T-cell (primary cell): ENCODE measurements at regions not wholly inside any gene's neighbourhood (a gene's known extent, or its start where the extent isn't known, plus 50 kb on each side); places are given as distances from the start of the nearest gene placed in this dataset.

Source experiments
- ATAC-seq, 4 experiments: fragments of 200-7000 bp in 3 of 4; fragments of 150-1000 bp in 1 of 4; cut with Tn5 transposase; replicated peaks in 1 of 4; 1 replicate in 3 of 4; 2 replicates in 1 of 4; pipeline ENCODE4 v1.10.0; 2021; ENCODE audit warnings: moderate library complexity in 3 of 4, mild to moderate bottlenecking in 2 of 4, moderate number of reproducible peaks in 1 of 4
- CTCF ChIA-PET, 2 donors: fragments of 300-600 bp; sonication (Branson Sonifier 250); formaldehyde crosslinking; loops; one replicate each; lab custom pipeline; 2022; ENCODE audit warnings: antibody characterized with exemption in 2 of 2; lab: Charles Lee
- POLR2A ChIA-PET, 2 donors: fragments of 300-600 bp; sonication (Branson Sonifier 250); formaldehyde crosslinking; loops; one replicate each; lab custom pipeline; 2022; ENCODE audit warnings: antibody characterized with exemption in 2 of 2; lab: Charles Lee
- DNase-seq, 35 experiments: peaks; one replicate each; pipeline versions ENCODE4 v3.0.0 to v3.0.0-alpha.2; 2013 to 2023
- H3K27ac ChIP-seq: one replicate; pipeline ENCODE4 v1.5.1; 2013; ENCODE audit warnings: low read length
- H3K27me3 ChIP-seq, 2 experiments: replicated peaks in 1 of 2; 1 replicate in 1 of 2; 2 replicates in 1 of 2; pipeline versions ENCODE4 v1.6.1 to v1.7.0; 2013; ENCODE audit warnings: low read length in 1 of 2, mixed read lengths in 1 of 2; ENCODE audit not compliant: control insufficient read depth in 2 of 2, insufficient read depth in 2 of 2; ENCODE audit errors: extremely low read depth in 1 of 2
- H3K36me3 ChIP-seq, 2 donors: 1 replicate in 1 of 2; 2 replicates in 1 of 2; pipeline versions ENCODE4 v1.6.1 to v1.7.0; 2013; ENCODE audit warnings: low read length in 1 of 2; ENCODE audit not compliant: control insufficient read depth in 2 of 2, insufficient read depth in 1 of 2; ENCODE audit errors: extremely low read depth in 1 of 2
- H3K4me1 ChIP-seq, 2 experiments: 1 replicate in 1 of 2; 2 replicates in 1 of 2; pipeline versions ENCODE4 v1.6.1 to v1.7.0; 2013; ENCODE audit warnings: low read length in 2 of 2, mixed read lengths in 1 of 2; ENCODE audit not compliant: insufficient read depth in 2 of 2, control insufficient read depth in 1 of 2; ENCODE audit errors: extremely low read depth in 1 of 2
- H3K4me3 ChIP-seq, 2 donors: 1 replicate in 1 of 2; 2 replicates in 1 of 2; pipeline versions ENCODE4 v1.5.1 to v1.7.0; 2013; ENCODE audit warnings: mild to moderate bottlenecking in 2 of 2, low read length in 1 of 2, moderate library complexity in 1 of 2; ENCODE audit not compliant: control insufficient read depth in 1 of 2; ENCODE audit errors: extremely low read depth in 1 of 2
- H3K9me3 ChIP-seq: 2 replicates; pipeline ENCODE4 v1.7.0; 2013
- H3K27ac Mint-ChIP-seq, 2 donors: one replicate each; pipeline ENCODE4 v1.8.0; 2020 to 2021; ENCODE audit warnings: mild to moderate bottlenecking in 2 of 2, mixed read lengths in 2 of 2
- H3K27me3 Mint-ChIP-seq, 2 donors: one replicate each; pipeline ENCODE4 v1.8.0; 2021 to 2022; ENCODE audit warnings: mixed read lengths in 2 of 2
- H3K36me3 Mint-ChIP-seq: one replicate; pipeline ENCODE4 v1.8.0; 2021; ENCODE audit warnings: mixed read lengths
- H3K4me1 Mint-ChIP-seq, 3 donors: one replicate each; pipeline ENCODE4 v1.8.0; 2020 to 2022; ENCODE audit warnings: mixed read lengths in 3 of 3, mild to moderate bottlenecking in 1 of 3
- H3K4me3 Mint-ChIP-seq, 3 donors: one replicate each; pipeline ENCODE4 v1.8.0; 2020 to 2022; ENCODE audit warnings: mild to moderate bottlenecking in 3 of 3, mixed read lengths in 3 of 3, moderate library complexity in 3 of 3
- H3K9me3 Mint-ChIP-seq, 3 donors: one replicate each; pipeline ENCODE4 v1.8.0; 2020 to 2022; ENCODE audit warnings: mixed read lengths in 3 of 3
- WGBS: methylation state at CpG from one replicate; pipeline ENCODE4 v1.1.5; 2013; ENCODE audit warnings: missing lambda C conversion rate; ENCODE audit not compliant: insufficient coverage; 5-methylcytosine and 5-hydroxymethylcytosine counted together

- 64% methylated on average over 2 of the region's 9 CpGs for WGBS
- peaks cover 3 to 14% (median 10%) of the 10 kb centered on the region in 3 donors for H3K9me3 Mint-ChIP-seq
- peaks cover 0 to 2% of the 10 kb centered on the region in 2 donors for H3K27me3 Mint-ChIP-seq
- Histone ChIP-seq H3K4me1 (no peaks in the 10 kb centered on the region), H3K36me3 (no peaks in the 10 kb centered on the region), H3K9me3 (no peaks in the 10 kb centered on the region), H3K4me3 (no peak overlapping the region), H3K27me3 (no peaks in the 10 kb centered on the region), H3K27ac (no peak overlapping the region)
- no peak for ATAC-seq
- H3K4me3 Mint-ChIP-seq = no peak overlapping the region
- no peaks in the 10 kb centered on the region for H3K36me3 Mint-ChIP-seq
- ChIA-PET POLR2A (no interaction called here), CTCF (no interaction called here)
- H3K27ac Mint-ChIP-seq = no peak overlapping the region
- no peaks in the 10 kb centered on the region for H3K4me1 Mint-ChIP-seq
- no peak for DNase-seq
Observed at GRCh38 chr20:11248687-11249638, 575.2 kb upstream of the JAG1 start.

GRCh38 chr20:11249683-11250082 lies 575.9 kb upstream of the JAG1 start:
- Mint-ChIP-seq H3K9me3 (peaks cover 9 to 19% (median 10%) of the 10 kb centered on the region in 3 donors), H3K4me3 (no peak overlapping the region), H3K27ac (no peak overlapping the region), H3K4me1 (no peaks in the 10 kb centered on the region), H3K27me3 (peaks cover 0 to 2% of the 10 kb centered on the region in 2 donors), H3K36me3 (no peaks in the 10 kb centered on the region)
- 92% methylated on average over 2 of the region's 2 CpGs for WGBS
- no peaks in the 10 kb centered on the region for H3K4me1 ChIP-seq
- DNase-seq (no peak), ATAC-seq (no peak)
- no peaks in the 10 kb centered on the region for H3K9me3 ChIP-seq
- ChIA-PET POLR2A (no interaction called here), CTCF (no interaction called here)
- no peak overlapping the region for H3K4me3 ChIP-seq
- H3K27ac ChIP-seq = no peak overlapping the region
- no peaks in the 10 kb centered on the region for H3K36me3 ChIP-seq
- no peaks in the 10 kb centered on the region for H3K27me3 ChIP-seq

- Mint-ChIP-seq H3K4me3 (no peak overlapping the region), H3K9me3 (peaks cover 12 to 27% (median 14%) of the 10 kb centered on the region in 3 donors), H3K27ac (no peak overlapping the region), H3K27me3 (no peaks in the 10 kb centered on the region), H3K36me3 (no peaks in the 10 kb centered on the region), H3K4me1 (no peaks in the 10 kb centered on the region)
- H3K36me3 ChIP-seq = no peaks in the 10 kb centered on the region
- no peaks in the 10 kb centered on the region for H3K4me1 ChIP-seq
- no CpG with 5 or more reads among the region's 1 CpG for WGBS
- H3K27me3 ChIP-seq = no peaks in the 10 kb centered on the region
- ATAC-seq (no peak), DNase-seq (no peak)
- ChIA-PET POLR2A (no interaction called here), CTCF (no interaction called here)
- H3K4me3 ChIP-seq = no peak overlapping the region
- H3K27ac ChIP-seq = no peak overlapping the region
- H3K9me3 ChIP-seq = no peaks in the 10 kb centered on the region
Observed at GRCh38 chr20:11252447-11252846, 578.6 kb upstream of the JAG1 start.

- Mint-ChIP-seq H3K27ac (no peak overlapping the region), H3K9me3 (peaks cover 12 to 32% (median 18%) of the 10 kb centered on the region in 3 donors), H3K4me3 (no peak overlapping the region), H3K4me1 (no peaks in the 10 kb centered on the region), H3K27me3 (no peaks in the 10 kb centered on the region), H3K36me3 (no peaks in the 10 kb centered on the region)
- Histone ChIP-seq H3K36me3 (no peaks in the 10 kb centered on the region), H3K27ac (no peak overlapping the region), H3K9me3 (no peaks in the 10 kb centered on the region), H3K4me1 (no peaks in the 10 kb centered on the region), H3K27me3 (no peaks in the 10 kb centered on the region), H3K4me3 (no peak overlapping the region)
- DNase-seq (no peak), ATAC-seq (no peak)
- no CpG with 5 or more reads among the region's 1 CpG for WGBS
- POLR2A ChIA-PET = no interaction called here
- CTCF ChIA-PET = no interaction called here
Observed at GRCh38 chr20:11255455-11255854, 581.7 kb upstream of the JAG1 start.

DNA sequence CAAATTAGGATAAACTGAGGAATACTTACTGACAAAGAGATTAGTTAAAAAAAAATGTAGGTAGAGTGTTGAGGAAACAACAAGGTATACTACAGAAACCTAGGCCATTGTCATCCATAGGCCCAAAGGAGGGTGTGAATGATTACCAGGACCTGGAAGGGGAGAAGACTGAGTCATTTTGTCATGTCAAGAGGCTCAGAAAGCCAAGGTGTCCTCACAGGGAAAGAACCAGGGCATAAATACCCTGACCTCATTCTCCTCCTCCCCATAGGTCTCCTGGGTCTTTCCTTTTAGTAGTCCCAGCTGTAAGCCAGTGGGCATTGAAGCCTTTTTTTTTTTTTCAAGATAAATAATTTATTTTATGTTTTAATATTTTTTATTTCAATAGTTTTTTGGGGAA lies 582.1 kb upstream of the JAG1 start:
- Mint-ChIP-seq H3K9me3 (peaks cover 12 to 32% (median 18%) of the 10 kb centered on the region in 3 donors), H3K27me3 (no peaks in the 10 kb centered on the region), H3K27ac (no peak overlapping the region), H3K4me1 (no peaks in the 10 kb centered on the region), H3K4me3 (no peak overlapping the region), H3K36me3 (no peaks in the 10 kb centered on the region)
- H3K4me1 ChIP-seq = no peaks in the 10 kb centered on the region
- H3K4me3 ChIP-seq = no peak overlapping the region
- H3K27ac ChIP-seq = no peak overlapping the region
- H3K36me3 ChIP-seq = no peaks in the 10 kb centered on the region
- POLR2A ChIA-PET = no interaction called here
- no peak for DNase-seq
- no peak for ATAC-seq
- CTCF ChIA-PET = no interaction called here
- H3K9me3 ChIP-seq = no peaks in the 10 kb centered on the region
- no peaks in the 10 kb centered on the region for H3K27me3 ChIP-seq

DNA sequence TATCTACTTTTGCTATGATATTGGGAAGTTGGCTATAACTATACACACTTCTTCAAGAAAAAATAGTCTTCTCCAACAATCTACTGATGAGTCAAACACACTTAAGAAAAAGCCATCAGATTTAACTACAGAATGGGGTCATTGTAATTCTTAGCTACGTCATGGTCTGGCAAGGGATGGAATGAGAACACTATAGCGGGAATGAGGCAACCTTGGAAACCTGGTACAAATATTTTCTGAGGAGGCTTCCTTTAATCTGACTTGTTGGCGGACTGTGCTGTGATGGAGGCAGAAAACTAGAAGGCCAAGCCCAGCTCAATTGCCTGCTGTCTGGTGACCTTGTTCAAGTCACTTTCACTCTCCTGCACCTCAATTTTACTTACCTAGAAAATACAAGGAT lies 586.8 kb upstream of the JAG1 start:
- DNase-seq = no peak
- WGBS = 80% methylated on average over 1 of the region's 3 CpGs
- Mint-ChIP-seq H3K27ac (no peak overlapping the region), H3K4me1 (no peaks in the 10 kb centered on the region), H3K36me3 (no peaks in the 10 kb centered on the region), H3K9me3 (peaks cover under 1 to 12% (median 10%) of the 10 kb centered on the region in 3 donors), H3K27me3 (no peaks in the 10 kb centered on the region), H3K4me3 (no peak overlapping the region)
- ChIA-PET CTCF (no interaction called here), POLR2A (no interaction called here)
- ATAC-seq = no peak
- no peaks in the 10 kb centered on the region for H3K4me1 ChIP-seq
- no peaks in the 10 kb centered on the region for H3K27me3 ChIP-seq
- no peak overlapping the region for H3K4me3 ChIP-seq
- no peaks in the 10 kb centered on the region for H3K36me3 ChIP-seq
- no peaks in the 10 kb centered on the region for H3K9me3 ChIP-seq
- H3K27ac ChIP-seq = no peak overlapping the region
